SJSA1 (cell line): ENCODE measurements at regions not wholly inside any gene's neighbourhood (a gene's known extent, or its start where the extent isn't known, plus 50 kb on each side); places are given as distances from the start of the nearest gene placed in this dataset.
A peak's percentile ranks its signal among the peaks of the same experiment; 100 is the strongest.

ENCODE experiments used
- DNase-seq, 2 experiments: peaks; one replicate each; pipeline ENCODE4 v3.0.0-alpha.2; 2015 to 2020; ENCODE audit warnings: low spot score in 2 of 2, low read depth in 1 of 2
- H3K27ac ChIP-seq: fragments of 250-450 bp; sonication (Bioruptor Pico); 2 replicates; pipeline ENCODE4 v1.5.1; 2020; ENCODE audit warnings: mild to moderate bottlenecking, moderate library complexity
- H3K27me3 ChIP-seq: fragments of 250-450 bp; sonication (Bioruptor Pico); replicated peaks from 2 replicates; pipeline ENCODE4 v1.5.1; 2020; ENCODE audit warnings: mild to moderate bottlenecking, moderate library complexity
- H3K36me3 ChIP-seq: fragments of 250-450 bp; sonication (Bioruptor Pico); 2 replicates; pipeline ENCODE4 v1.5.1; 2020; ENCODE audit warnings: mild to moderate bottlenecking
- H3K4me1 ChIP-seq: fragments of 250-450 bp; sonication (Bioruptor Pico); replicated peaks from 2 replicates; pipeline ENCODE4 v1.6.1; 2021; ENCODE audit warnings: mild to moderate bottlenecking
- H3K4me3 ChIP-seq: fragments of 250-450 bp; sonication (Bioruptor Pico); 2 replicates; pipeline ENCODE4 v1.5.1; 2020; ENCODE audit warnings: mild to moderate bottlenecking
- H3K9me3 ChIP-seq: fragments of 250-450 bp; sonication (Bioruptor Pico); replicated peaks from 2 replicates; pipeline ENCODE4 v1.5.1; 2020; ENCODE audit warnings: mild to moderate bottlenecking

- DNase-seq, result peak; percentile 51 to 57
- Histone ChIP-seq H3K4me3 (no peak overlapping the region), H3K9me3 (peaks cover 18% of the 10 kb centered on the region), H3K4me1 (no peaks in the 10 kb centered on the region), H3K27ac (no peak overlapping the region), H3K27me3 (peaks cover 30% of the 10 kb centered on the region), H3K36me3 (no peaks in the 10 kb centered on the region)
Observed at GRCh38 chr12:58041441-58041840, 100.1 kb downstream of the ATP23 start.

GRCh38 chr12:58044966-58045365 is 103.6 kb downstream of the ATP23 start:
- H3K36me3 ChIP-seq, result no peaks in the 10 kb centered on the region
- H3K27me3 ChIP-seq, result peaks cover 23% of the 10 kb centered on the region
- H3K4me1 ChIP-seq, result no peaks in the 10 kb centered on the region
- no peak overlapping the region for H3K4me3 ChIP-seq
- DNase-seq, result no peak
- no peak overlapping the region for H3K27ac ChIP-seq
- H3K9me3 ChIP-seq, result no peaks in the 10 kb centered on the region

GRCh38 chr12:58046271-58046670 is 104.9 kb downstream of the ATP23 start:
- Histone ChIP-seq H3K27ac (no peak overlapping the region), H3K4me1 (no peaks in the 10 kb centered on the region)
- DNase-seq, result no peak

GRCh38 chr12:58051378-58051777 is 110.0 kb downstream of the ATP23 start:
- Histone ChIP-seq H3K9me3 (no peaks in the 10 kb centered on the region), H3K36me3 (no peaks in the 10 kb centered on the region), H3K4me3 (no peak overlapping the region), H3K4me1 (no peaks in the 10 kb centered on the region), H3K27ac (no peak overlapping the region), H3K27me3 (no peaks in the 10 kb centered on the region)
- no peak for DNase-seq

More at GRCh38 chr12:58046271-58046670, 104.9 kb downstream of the ATP23 start:
- Histone ChIP-seq H3K27me3 (peaks cover 15% of the 10 kb centered on the region), H3K4me3 (no peak overlapping the region), H3K9me3 (no peaks in the 10 kb centered on the region), H3K36me3 (no peaks in the 10 kb centered on the region)

- H3K9me3 ChIP-seq, result no peaks in the 10 kb centered on the region
- no peak overlapping the region for H3K27ac ChIP-seq
- no peaks in the 10 kb centered on the region for H3K36me3 ChIP-seq
- H3K27me3 ChIP-seq, result no peaks in the 10 kb centered on the region
- H3K4me3 ChIP-seq, result no peak overlapping the region
- no peak for DNase-seq
- no peaks in the 10 kb centered on the region; the same call in 1 of the 2 replicates for H3K4me1 ChIP-seq
Observed at GRCh38 chr12:58064666-58065065, 123.3 kb downstream of the ATP23 start.

- DNase-seq, result no peak
Observed at GRCh38 chr12:58066296-58066695, 124.9 kb downstream of the ATP23 start.

GRCh38 chr12:58067610-58068387 is 126.4 kb downstream of the ATP23 start:
- Histone ChIP-seq H3K4me1 (no peaks in the 10 kb centered on the region; the same call in 1 of the 2 replicates), H3K9me3 (no peaks in the 10 kb centered on the region), H3K27ac (no peak overlapping the region), H3K27me3 (no peaks in the 10 kb centered on the region), H3K36me3 (no peaks in the 10 kb centered on the region), H3K4me3 (no peak overlapping the region)
- DNase-seq, result no peak

More at GRCh38 chr12:58066296-58066695, 124.9 kb downstream of the ATP23 start:
- Histone ChIP-seq H3K36me3 (no peaks in the 10 kb centered on the region), H3K27ac (no peak overlapping the region), H3K4me3 (no peak overlapping the region), H3K27me3 (no peaks in the 10 kb centered on the region), H3K4me1 (no peaks in the 10 kb centered on the region; the same call in 1 of the 2 replicates), H3K9me3 (no peaks in the 10 kb centered on the region)

- no peak for DNase-seq
- Histone ChIP-seq H3K4me3 (no peak overlapping the region), H3K36me3 (no peaks in the 10 kb centered on the region), H3K9me3 (no peaks in the 10 kb centered on the region), H3K27ac (no peak overlapping the region), H3K27me3 (no peaks in the 10 kb centered on the region), H3K4me1 (no peaks in the 10 kb centered on the region; the same call in 1 of the 2 replicates)
Observed at GRCh38 chr12:58068706-58069105, 127.3 kb downstream of the ATP23 start.

GRCh38 chr12:58069268-58069963 is 128.0 kb downstream of the ATP23 start:
- no peak for DNase-seq
- H3K4me3 ChIP-seq, result no peak overlapping the region
- no peak overlapping the region for H3K27ac ChIP-seq
- H3K36me3 ChIP-seq, result no peaks in the 10 kb centered on the region
- H3K9me3 ChIP-seq, result no peaks in the 10 kb centered on the region
- no peaks in the 10 kb centered on the region; the same call in 1 of the 2 replicates for H3K4me1 ChIP-seq
- no peaks in the 10 kb centered on the region for H3K27me3 ChIP-seq

- no peak overlapping the region for H3K4me3 ChIP-seq
- H3K4me1 ChIP-seq, result no peaks in the 10 kb centered on the region; the same call in 1 of the 2 replicates
- no peaks in the 10 kb centered on the region for H3K27me3 ChIP-seq
- no peaks in the 10 kb centered on the region for H3K36me3 ChIP-seq
- H3K27ac ChIP-seq, result no peak overlapping the region
- no peaks in the 10 kb centered on the region for H3K9me3 ChIP-seq
- DNase-seq, result no peak
Observed at GRCh38 chr12:58071994-58072393, 130.6 kb downstream of the ATP23 start.

- Histone ChIP-seq H3K4me1 (no peaks in the 10 kb centered on the region), H3K27me3 (no peaks in the 10 kb centered on the region), H3K27ac (no peak overlapping the region), H3K9me3 (no peaks in the 10 kb centered on the region), H3K36me3 (no peaks in the 10 kb centered on the region), H3K4me3 (no peak overlapping the region)
- no peak for DNase-seq
Observed at GRCh38 chr12:58074259-58074658, 132.9 kb downstream of the ATP23 start.

GRCh38 chr12:58079806-58080205 is 138.4 kb downstream of the ATP23 start:
- Histone ChIP-seq H3K27ac (no peak overlapping the region), H3K4me1 (no peaks in the 10 kb centered on the region), H3K4me3 (no peak overlapping the region), H3K36me3 (no peaks in the 10 kb centered on the region), H3K27me3 (no peaks in the 10 kb centered on the region), H3K9me3 (no peaks in the 10 kb centered on the region)
- no peak for DNase-seq

GRCh38 chr12:58081488-58081887 is 140.1 kb downstream of the ATP23 start:
- no peak overlapping the region for H3K4me3 ChIP-seq
- H3K4me1 ChIP-seq, result no peaks in the 10 kb centered on the region
- no peaks in the 10 kb centered on the region for H3K27me3 ChIP-seq
- H3K36me3 ChIP-seq, result no peaks in the 10 kb centered on the region
- DNase-seq, result no peak
- H3K9me3 ChIP-seq, result no peaks in the 10 kb centered on the region
- H3K27ac ChIP-seq, result no peak overlapping the region

- Histone ChIP-seq H3K9me3 (no peaks in the 10 kb centered on the region), H3K4me1 (no peaks in the 10 kb centered on the region), H3K27ac (no peak overlapping the region), H3K27me3 (no peaks in the 10 kb centered on the region), H3K4me3 (no peak overlapping the region), H3K36me3 (no peaks in the 10 kb centered on the region)
- no peak for DNase-seq
Observed at GRCh38 chr12:58082996-58083395, 141.6 kb downstream of the ATP23 start.
